ENCODE measurements at regions not wholly inside any gene's neighbourhood (a gene's known extent, or its start where the extent isn't known, plus 50 kb on each side); places are given as distances from the start of the nearest gene placed in this dataset.

DNA sequence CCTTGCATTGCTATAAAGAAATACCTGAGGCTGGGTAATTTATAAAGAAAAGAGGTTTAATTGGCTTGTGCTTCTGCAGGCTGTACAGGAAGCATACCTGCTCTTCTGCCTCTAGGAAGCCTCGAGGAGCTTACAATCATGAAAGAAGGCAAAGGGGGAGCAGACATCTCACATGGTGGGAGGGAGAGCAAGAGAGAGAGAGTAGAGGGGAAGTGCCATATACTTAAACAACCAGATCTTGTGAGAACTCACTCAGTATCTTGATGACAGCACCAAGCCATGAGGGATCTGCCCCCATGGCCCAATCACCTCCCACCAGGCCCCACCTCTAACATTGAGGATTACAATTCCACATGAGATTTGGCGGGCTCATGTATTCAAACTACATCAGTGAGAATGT, 79.1 kb upstream of the HECW1 start:
- H3K79me2 ChIP-seq (ENCODE audit: insufficient read depth, low read length) = no peaks in the 10 kb centered on the region
- H4K20me1 ChIP-seq (ENCODE audit: insufficient read depth, low read length) = no peaks in the 10 kb centered on the region
- H3K4me3 ChIP-seq (ENCODE audit: low read depth in 1 of 2, low read length in 2 of 2) = no peak overlapping the region
- no peaks in the 10 kb centered on the region for H3K27me3 ChIP-seq (ENCODE audit: insufficient read depth, low read length, poor library complexity)
- no peak for TF ChIP-seq EZH2 (IDR thresholded peaks at IDR 0.05; ENCODE audit: borderline replicate concordance, low read depth, low read length, severe bottlenecking)
- TF ChIP-seq, protein P1, sequence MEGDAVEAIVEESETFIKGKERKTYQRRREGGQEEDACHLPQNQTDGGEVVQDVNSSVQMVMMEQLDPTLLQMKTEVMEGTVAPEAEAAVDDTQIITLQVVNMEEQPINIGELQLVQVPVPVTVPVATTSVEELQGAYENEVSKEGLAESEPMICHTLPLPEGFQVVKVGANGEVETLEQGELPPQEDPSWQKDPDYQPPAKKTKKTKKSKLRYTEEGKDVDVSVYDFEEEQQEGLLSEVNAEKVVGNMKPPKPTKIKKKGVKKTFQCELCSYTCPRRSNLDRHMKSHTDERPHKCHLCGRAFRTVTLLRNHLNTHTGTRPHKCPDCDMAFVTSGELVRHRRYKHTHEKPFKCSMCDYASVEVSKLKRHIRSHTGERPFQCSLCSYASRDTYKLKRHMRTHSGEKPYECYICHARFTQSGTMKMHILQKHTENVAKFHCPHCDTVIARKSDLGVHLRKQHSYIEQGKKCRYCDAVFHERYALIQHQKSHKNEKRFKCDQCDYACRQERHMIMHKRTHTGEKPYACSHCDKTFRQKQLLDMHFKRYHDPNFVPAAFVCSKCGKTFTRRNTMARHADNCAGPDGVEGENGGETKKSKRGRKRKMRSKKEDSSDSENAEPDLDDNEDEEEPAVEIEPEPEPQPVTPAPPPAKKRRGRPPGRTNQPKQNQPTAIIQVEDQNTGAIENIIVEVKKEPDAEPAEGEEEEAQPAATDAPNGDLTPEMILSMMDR (IDR thresholded peaks at IDR 0.05; ENCODE audit: borderline replicate concordance, extremely low read depth, low read length, poor library complexity, severe bottlenecking) = no peak
- H2AFZ ChIP-seq (ENCODE audit: low read depth, low read length) = no peak overlapping the region
- no peaks in the 10 kb centered on the region for H3K4me1 ChIP-seq (ENCODE audit: insufficient read depth, low read length)
- H3K27ac ChIP-seq (ENCODE audit: low read length) = no peak overlapping the region
- no peak for DNase-seq
- no peak overlapping the region for H3K4me2 ChIP-seq (ENCODE audit: insufficient read depth, low read length)
- H3K36me3 ChIP-seq (ENCODE audit: insufficient read depth, low read length) = no peaks in the 10 kb centered on the region
- no peaks in the 10 kb centered on the region for H3K9me3 ChIP-seq (ENCODE audit: insufficient read depth, low read length, severe bottlenecking)
- no peak for ATAC-seq (ENCODE audit: insufficient read depth, low read depth)
- no peak overlapping the region for H3K9ac ChIP-seq (ENCODE audit: low read depth, low read length)

DNA sequence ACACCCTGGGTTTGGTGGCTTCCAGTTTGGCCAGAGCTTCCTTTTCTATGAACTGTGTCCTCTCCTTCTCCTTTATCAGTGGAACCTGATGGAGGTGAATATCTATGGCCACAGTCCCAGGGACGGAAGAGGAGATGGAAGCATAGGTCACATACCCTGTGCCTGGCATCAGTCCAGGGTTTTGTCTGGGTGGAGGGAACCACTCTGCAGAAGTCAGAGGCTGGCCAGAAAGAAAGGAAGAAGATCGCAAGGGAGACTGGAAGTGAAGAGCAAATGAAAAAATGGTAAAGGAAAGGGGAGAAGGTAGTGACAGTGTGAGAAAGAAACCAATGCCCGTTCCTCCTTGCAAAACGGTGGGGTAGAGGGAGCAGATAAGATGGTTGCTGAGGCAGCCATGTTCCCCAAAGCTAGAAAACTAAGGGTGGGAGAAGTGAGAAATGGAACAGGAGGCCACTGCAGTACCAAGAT, 77.9 kb upstream of the HECW1 start:
- DNase-seq = no peak
- TF ChIP-seq, protein P1 (IDR thresholded peaks at IDR 0.05; ENCODE audit: borderline replicate concordance, extremely low read depth, low read length, poor library complexity, severe bottlenecking) = no peak
- no peak for TF ChIP-seq EZH2 (IDR thresholded peaks at IDR 0.05; ENCODE audit: borderline replicate concordance, low read depth, low read length, severe bottlenecking)
- no peaks in the 10 kb centered on the region for H4K20me1 ChIP-seq (ENCODE audit: insufficient read depth, low read length)
- H3K4me3 ChIP-seq (ENCODE audit: low read depth in 1 of 2, low read length in 2 of 2) = no peak overlapping the region
- H3K9ac ChIP-seq (ENCODE audit: low read depth, low read length) = no peak overlapping the region
- no peaks in the 10 kb centered on the region for H3K4me1 ChIP-seq (ENCODE audit: insufficient read depth, low read length)
- ATAC-seq (ENCODE audit: insufficient read depth, low read depth) = no peak
- H3K9me3 ChIP-seq (ENCODE audit: insufficient read depth, low read length, severe bottlenecking) = no peaks in the 10 kb centered on the region
- no peaks in the 10 kb centered on the region for H3K79me2 ChIP-seq (ENCODE audit: insufficient read depth, low read length)
- no peak overlapping the region for H3K4me2 ChIP-seq (ENCODE audit: insufficient read depth, low read length)
- H3K36me3 ChIP-seq (ENCODE audit: insufficient read depth, low read length) = no peaks in the 10 kb centered on the region
- no peak overlapping the region for H3K27ac ChIP-seq (ENCODE audit: low read length)
- no peak overlapping the region for H2AFZ ChIP-seq (ENCODE audit: low read depth, low read length)
- no peaks in the 10 kb centered on the region for H3K27me3 ChIP-seq (ENCODE audit: insufficient read depth, low read length, poor library complexity)

- DNase-seq (no peak), ATAC-seq (ENCODE audit: insufficient read depth, low read depth) (no peak)
- Histone ChIP-seq H3K27me3 (ENCODE audit: insufficient read depth, low read length, poor library complexity) (no peaks in the 10 kb centered on the region), H3K4me3 (ENCODE audit: low read depth in 1 of 2, low read length in 2 of 2) (no peak overlapping the region), H3K9ac (ENCODE audit: low read depth, low read length) (no peak overlapping the region), H3K4me2 (ENCODE audit: insufficient read depth, low read length) (no peak overlapping the region), H4K20me1 (ENCODE audit: insufficient read depth, low read length) (no peaks in the 10 kb centered on the region), H2AFZ (ENCODE audit: low read depth, low read length) (no peak overlapping the region), H3K36me3 (ENCODE audit: insufficient read depth, low read length) (no peaks in the 10 kb centered on the region), H3K79me2 (ENCODE audit: insufficient read depth, low read length) (no peaks in the 10 kb centered on the region), H3K27ac (ENCODE audit: low read length) (no peak overlapping the region), H3K4me1 (ENCODE audit: insufficient read depth, low read length) (no peaks in the 10 kb centered on the region), H3K9me3 (ENCODE audit: insufficient read depth, low read length, severe bottlenecking) (no peaks in the 10 kb centered on the region)
- TF ChIP-seq EZH2 (IDR thresholded peaks at IDR 0.05; ENCODE audit: borderline replicate concordance, low read depth, low read length, severe bottlenecking) = no peak
- TF ChIP-seq, protein P1 (IDR thresholded peaks at IDR 0.05; ENCODE audit: borderline replicate concordance, extremely low read depth, low read length, poor library complexity, severe bottlenecking) = no peak
Measured at GRCh38 chr7:43037531-43037930, 74.9 kb upstream of the HECW1 start.

GRCh38 chr7:43038254-43038653, 74.2 kb upstream of the HECW1 start:
- Histone ChIP-seq H3K9me3 (ENCODE audit: insufficient read depth, low read length, severe bottlenecking) (no peaks in the 10 kb centered on the region), H3K4me2 (ENCODE audit: insufficient read depth, low read length) (no peak overlapping the region), H3K27ac (ENCODE audit: low read length) (no peak overlapping the region), H3K36me3 (ENCODE audit: insufficient read depth, low read length) (no peaks in the 10 kb centered on the region), H2AFZ (ENCODE audit: low read depth, low read length) (no peak overlapping the region), H3K9ac (ENCODE audit: low read depth, low read length) (no peak overlapping the region), H3K79me2 (ENCODE audit: insufficient read depth, low read length) (no peaks in the 10 kb centered on the region), H3K4me3 (ENCODE audit: low read depth in 1 of 2, low read length in 2 of 2) (no peak overlapping the region), H3K27me3 (ENCODE audit: insufficient read depth, low read length, poor library complexity) (peaks cover 4% of the 10 kb centered on the region), H4K20me1 (ENCODE audit: insufficient read depth, low read length) (no peaks in the 10 kb centered on the region), H3K4me1 (ENCODE audit: insufficient read depth, low read length) (no peaks in the 10 kb centered on the region)
- no peak for ATAC-seq (ENCODE audit: insufficient read depth, low read depth)
- no peak for DNase-seq
- TF ChIP-seq, protein P1 (IDR thresholded peaks at IDR 0.05; ENCODE audit: borderline replicate concordance, extremely low read depth, low read length, poor library complexity, severe bottlenecking) = no peak
- no peak for TF ChIP-seq EZH2 (IDR thresholded peaks at IDR 0.05; ENCODE audit: borderline replicate concordance, low read depth, low read length, severe bottlenecking)

All from DND-41 (cell line).